KG1 (cell line): ENCODE measurements at regions not wholly inside any gene's neighbourhood (a gene's known extent, or its start where the extent isn't known, plus 50 kb on each side); places are given as distances from the start of the nearest gene placed in this dataset.

Experiments
- DNase-seq: peaks from one replicate; lab custom pipeline; 2025; lab: John Stamatoyannopoulos, UW

GRCh38 chr9:109913461-109913810 is 133.4 kb downstream of the PALM2AKAP2 start:
- DNase-seq, result no peak

DNA sequence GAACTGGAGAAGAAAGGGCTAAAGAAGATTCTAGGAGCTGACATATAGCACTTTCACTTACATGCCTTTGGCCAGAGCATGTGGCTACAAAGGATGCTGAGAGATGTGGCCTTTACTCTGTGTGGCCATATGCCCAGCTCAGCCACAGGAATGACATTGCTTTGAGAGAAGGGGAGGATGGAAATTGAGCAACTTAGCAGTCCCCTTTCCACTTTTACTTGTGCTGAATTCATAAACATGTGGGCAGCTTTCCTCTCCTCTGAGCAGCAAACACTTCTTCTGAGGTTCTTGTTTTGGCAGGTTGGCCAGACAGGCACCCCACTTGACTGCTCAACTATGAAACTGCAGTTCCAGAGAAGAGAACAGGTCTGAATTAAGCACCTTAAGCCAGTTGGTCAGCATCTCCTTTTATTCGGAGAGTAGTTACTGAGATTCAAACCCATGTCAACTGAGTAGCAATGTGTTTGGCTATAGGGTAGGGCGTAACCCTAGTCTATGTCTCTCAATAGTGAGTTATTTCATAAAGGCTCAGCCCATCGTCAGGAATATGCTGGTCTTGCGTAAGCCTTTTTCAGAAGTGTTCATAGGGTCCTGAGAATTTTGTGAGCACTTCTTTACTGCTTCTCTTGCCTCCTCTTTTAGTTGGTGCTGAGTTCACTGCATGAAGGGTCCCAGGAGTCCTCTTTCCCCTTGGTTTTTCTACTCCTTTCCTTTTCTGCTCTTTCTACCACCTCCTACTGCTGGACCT is 134.5 kb downstream of the PALM2AKAP2 start:
- no peak for DNase-seq

GRCh38 chr9:109916316-109916715 is 136.3 kb downstream of the PALM2AKAP2 start:
- no peak for DNase-seq

GRCh38 chr9:109918339-109919163 is 138.6 kb downstream of the PALM2AKAP2 start:
- DNase-seq, result no peak

- no peak for DNase-seq
Measured at GRCh38 chr9:109919736-109920408, 139.9 kb downstream of the PALM2AKAP2 start.

GRCh38 chr9:109922617-109923470 is 142.8 kb downstream of the PALM2AKAP2 start:
- no peak for DNase-seq

GRCh38 chr9:109923471-109923760 is 143.4 kb downstream of the PALM2AKAP2 start:
- no peak for DNase-seq

DNA sequence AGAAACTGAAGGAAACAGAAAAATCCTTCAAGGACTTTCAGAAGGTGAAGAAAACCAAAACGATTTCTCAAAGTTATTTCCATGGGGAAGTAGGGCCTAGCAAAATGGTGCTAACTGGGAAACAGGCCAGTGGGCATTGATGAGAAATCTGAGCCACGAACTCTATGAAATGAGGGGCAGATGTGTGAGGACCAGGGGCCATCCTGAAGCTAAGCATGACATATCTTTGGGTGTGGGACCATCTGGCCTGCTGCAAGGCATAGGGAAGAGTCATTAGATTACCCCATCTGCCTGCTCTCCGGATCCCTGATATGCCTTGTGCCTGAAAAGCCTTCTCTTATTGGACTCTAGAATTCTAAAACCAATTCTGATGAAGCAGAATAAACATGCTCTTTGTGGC is 143.8 kb downstream of the PALM2AKAP2 start:
- no peak for DNase-seq

- no peak for DNase-seq
Measured at GRCh38 chr9:109925799-109926198, 145.8 kb downstream of the PALM2AKAP2 start.

DNA sequence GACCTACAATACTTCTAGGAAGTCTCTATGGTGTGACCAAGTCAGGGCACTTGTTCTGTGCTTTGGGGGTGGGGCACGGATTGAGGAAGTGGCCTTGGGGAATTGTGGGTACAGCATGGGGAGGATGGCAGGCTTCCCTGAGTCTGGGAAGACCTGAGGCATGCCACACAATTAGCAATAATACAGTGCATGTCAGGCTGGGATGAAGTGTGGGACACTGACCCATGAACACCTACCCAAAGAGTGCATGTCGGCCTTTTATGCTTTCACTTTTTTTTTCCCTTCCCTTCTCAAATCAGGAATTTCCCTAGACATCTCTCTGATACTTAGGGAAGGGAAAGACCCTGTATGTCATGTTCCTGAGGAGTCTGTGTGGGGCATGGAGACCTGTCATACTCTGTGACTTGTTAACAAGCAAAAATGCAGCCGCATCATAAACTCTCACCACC is 146.4 kb downstream of the PALM2AKAP2 start:
- DNase-seq, result no peak

DNA sequence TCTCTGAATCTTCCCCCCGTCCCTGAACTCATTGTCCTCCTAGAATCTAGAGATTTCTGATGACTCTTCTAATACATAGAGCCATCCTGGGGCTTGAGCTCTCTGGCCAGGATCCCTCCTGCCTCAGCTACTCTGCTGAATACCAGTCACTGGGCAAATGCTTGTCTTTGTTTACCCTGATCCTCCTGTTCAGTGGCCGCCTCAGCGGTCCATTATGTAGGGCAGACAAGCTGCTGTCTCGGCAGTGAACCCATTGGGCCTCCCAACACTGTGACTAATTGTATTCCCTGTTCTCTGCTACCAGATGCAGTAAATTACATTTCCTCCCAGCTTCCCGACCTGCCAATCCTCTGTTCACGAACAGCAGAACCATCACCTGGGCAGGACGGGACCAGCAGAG is 151.6 kb downstream of the PALM2AKAP2 start:
- DNase-seq, result no peak

DNA sequence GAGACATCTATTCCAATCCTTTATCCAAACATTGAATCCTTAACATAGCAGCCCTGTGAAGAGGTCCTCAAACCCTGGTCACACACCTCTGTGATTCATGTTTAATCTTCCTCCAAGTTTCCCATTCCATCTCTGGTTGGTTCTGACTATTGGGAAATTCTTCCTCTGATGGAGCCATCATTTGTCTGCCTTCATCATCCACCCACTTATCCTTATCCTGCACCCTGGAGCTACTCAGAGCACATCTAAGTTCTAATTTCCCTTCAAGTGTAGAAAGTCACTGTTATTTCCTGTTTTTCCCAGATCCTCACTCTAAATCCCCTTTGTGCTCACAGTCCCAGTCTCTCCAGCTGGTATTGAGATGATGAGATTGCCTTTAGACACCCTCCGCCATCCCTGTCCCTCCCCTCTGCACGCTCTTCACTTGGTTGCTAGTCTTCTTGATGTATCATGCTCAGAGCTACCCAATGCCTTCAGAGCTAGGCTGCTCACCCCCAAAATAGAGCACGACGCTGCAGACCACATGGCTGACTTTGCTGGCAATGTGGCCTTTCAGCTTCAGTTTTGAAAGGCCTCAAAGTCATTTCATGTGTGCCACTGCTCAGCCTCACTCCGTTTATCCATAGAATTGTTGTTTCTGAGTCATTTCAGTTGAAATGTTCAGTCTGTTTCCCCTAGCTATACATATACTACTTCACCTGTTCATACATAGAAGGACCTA is 154.3 kb downstream of the PALM2AKAP2 start:
- DNase-seq, result no peak

GRCh38 chr9:109934857-109935215 is 154.8 kb downstream of the PALM2AKAP2 start:
- no peak for DNase-seq

GRCh38 chr9:109935406-109936087 is 155.5 kb downstream of the PALM2AKAP2 start:
- no peak for DNase-seq

DNA sequence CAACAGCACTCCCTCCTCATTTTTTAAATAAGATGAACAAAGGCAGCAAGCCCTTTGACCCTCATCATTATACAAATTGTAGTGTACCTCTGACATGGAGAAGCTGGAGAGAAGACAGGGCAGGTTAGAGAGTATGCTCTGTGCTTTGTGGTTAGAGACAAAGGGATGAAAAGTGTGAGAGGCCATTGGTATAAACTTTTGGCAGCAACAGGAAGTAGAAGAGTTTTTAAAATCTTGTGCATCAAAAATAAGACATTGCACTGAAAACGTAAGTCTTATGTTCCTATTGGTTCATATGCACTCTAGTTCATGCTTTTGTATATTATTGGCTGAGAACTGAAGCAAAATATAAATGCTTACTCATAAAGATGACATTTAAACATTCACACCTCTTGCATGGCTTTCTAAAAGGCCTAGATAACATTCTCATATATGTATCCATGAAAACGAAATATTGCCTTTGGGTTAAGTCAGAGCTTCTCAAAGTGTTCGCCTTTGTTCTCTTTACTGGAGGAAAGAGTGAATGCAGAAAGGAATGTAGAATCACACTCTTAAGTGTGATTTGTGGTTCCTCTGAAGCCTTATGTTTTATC is 158.0 kb downstream of the PALM2AKAP2 start:
- DNase-seq, result no peak

- no peak for DNase-seq
Measured at GRCh38 chr9:109939698-109940342, 159.8 kb downstream of the PALM2AKAP2 start.

- no peak for DNase-seq
Measured at GRCh38 chr9:109940561-109940960, 160.6 kb downstream of the PALM2AKAP2 start.

GRCh38 chr9:109941771-109942170 is 161.8 kb downstream of the PALM2AKAP2 start:
- DNase-seq, result no peak

DNA sequence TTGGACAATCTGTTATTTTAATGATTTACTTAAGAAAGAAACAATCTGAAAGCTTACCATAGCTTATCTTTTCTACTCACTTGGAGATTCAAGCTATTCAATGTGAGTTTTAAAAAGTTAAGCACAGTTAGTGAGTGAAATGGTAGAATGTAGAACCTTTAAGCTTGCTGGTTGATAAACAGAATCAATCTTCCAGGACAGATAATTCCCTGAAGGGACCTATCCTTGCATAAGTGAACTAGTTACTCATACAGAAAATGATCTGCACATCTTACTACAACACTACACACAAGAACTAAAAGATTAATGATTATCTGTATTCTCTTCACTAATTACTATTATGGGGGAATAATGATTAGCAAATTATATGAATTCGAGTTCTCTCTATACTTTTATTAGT is 165.6 kb downstream of the PALM2AKAP2 start:
- no peak for DNase-seq

DNA sequence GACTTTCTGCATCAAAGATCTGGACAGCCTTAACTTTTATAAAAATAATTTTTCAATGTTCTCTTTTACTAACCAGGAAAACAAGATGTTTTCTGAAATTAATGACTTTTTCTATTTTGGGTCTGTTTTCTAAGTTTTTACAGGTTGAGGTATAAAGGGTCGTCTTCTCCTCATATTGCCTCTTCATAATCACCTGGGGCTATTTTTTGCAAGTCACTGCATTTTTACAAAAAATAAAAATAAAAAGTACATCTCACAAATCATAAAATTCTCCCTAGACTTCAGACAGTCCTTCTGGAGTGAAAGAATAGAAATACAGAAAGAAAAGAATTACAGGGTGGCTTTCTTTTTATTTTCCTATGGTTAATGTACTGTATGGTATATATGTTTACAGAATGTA is 168.5 kb downstream of the PALM2AKAP2 start:
- no peak for DNase-seq
